ENCODE measurements at regions not wholly inside any gene's neighbourhood (a gene's known extent, or its start where the extent isn't known, plus 50 kb on each side); places are given as distances from the start of the nearest gene placed in this dataset.

GRCh38 chr7:50203521-50203920 is 101.0 kb upstream of the IKZF1 start:
- H3K27ac ChIP-seq, result no peak overlapping the region

GRCh38 chr7:50202052-50202555 is 102.4 kb upstream of the IKZF1 start:
- TF ChIP-seq ZFX (IDR thresholded peaks at IDR 0.05), result no peak
- TF ChIP-seq CTCF (conservative IDR thresholded peaks at IDR 0.05), result no peak
- no peak overlapping the region for H3K27ac ChIP-seq

More at GRCh38 chr7:50203521-50203920, 101.0 kb upstream of the IKZF1 start:
- TF ChIP-seq ZFX (IDR thresholded peaks at IDR 0.05), result no peak
- no peak for TF ChIP-seq CTCF (conservative IDR thresholded peaks at IDR 0.05)

- TF ChIP-seq CTCF (conservative IDR thresholded peaks at IDR 0.05) (no peak), ZFX (IDR thresholded peaks at IDR 0.05) (no peak)
- H3K27ac ChIP-seq, result no peak overlapping the region
Measured at GRCh38 chr7:50199824-50200223, 104.7 kb upstream of the IKZF1 start.

- H3K27ac ChIP-seq, result no peak overlapping the region
- TF ChIP-seq CTCF (conservative IDR thresholded peaks at IDR 0.05) (no peak), ZFX (IDR thresholded peaks at IDR 0.05) (no peak)
Measured at GRCh38 chr7:50197549-50197948, 104.5 kb upstream of the ZPBP start.

- H3K27ac ChIP-seq, result no peak overlapping the region
- TF ChIP-seq CTCF (conservative IDR thresholded peaks at IDR 0.05) (no peak), ZFX (IDR thresholded peaks at IDR 0.05) (no peak)
Measured at GRCh38 chr7:50196719-50197118, 103.7 kb upstream of the ZPBP start.

- TF ChIP-seq ZFX (IDR thresholded peaks at IDR 0.05) (no peak), CTCF (conservative IDR thresholded peaks at IDR 0.05) (no peak)
- H3K27ac ChIP-seq, result no peak overlapping the region
Measured at GRCh38 chr7:50190776-50191175, 97.7 kb upstream of the ZPBP start.

- H3K27ac ChIP-seq, result no peak overlapping the region
- TF ChIP-seq ZFX (IDR thresholded peaks at IDR 0.05) (no peak), CTCF (conservative IDR thresholded peaks at IDR 0.05) (no peak)
Measured at GRCh38 chr7:50189371-50189770, 96.3 kb upstream of the ZPBP start.
